ENCODE measurements at regions not wholly inside any gene's neighbourhood (a gene's known extent, or its start where the extent isn't known, plus 50 kb on each side); places are given as distances from the start of the nearest gene placed in this dataset.

GRCh38 chr15:61308437-61308836 is 79.3 kb upstream of the RORA start:
- no peak for TF ChIP-seq CTCF (IDR thresholded peaks at IDR 0.05)
- TF ChIP-seq POLR2A (IDR thresholded peaks at IDR 0.05): no peak
